ENCODE measurements at regions not wholly inside any gene's neighbourhood (a gene's known extent, or its start where the extent isn't known, plus 50 kb on each side); places are given as distances from the start of the nearest gene placed in this dataset.
"Not testable (repeated sequence)": the region's sequence is repeated elsewhere in the genome, so short reads cannot be mapped to it uniquely, and the experiment has no call there.

GRCh38 chr10:22832066-22832602 lies 95.7 kb upstream of the ARMC3 start:
- intact Hi-C loops (cut with DNase I), result no loop called here

GRCh38 chr10:22831586-22831985 lies 96.3 kb upstream of the ARMC3 start:
- intact Hi-C loops (cut with DNase I), result no loop called here
- no peak for DNase-seq (ENCODE audit: missing footprints)

More at GRCh38 chr10:22832066-22832602, 95.7 kb upstream of the ARMC3 start:
- DNase-seq (ENCODE audit: missing footprints) (no peak), ATAC-seq (no peak)

GRCh38 chr10:22828712-22829111 lies 99.1 kb upstream of the ARMC3 start:
- intact Hi-C loops (cut with DNase I); DNase-seq (ENCODE audit: missing footprints); ATAC-seq: not testable (repeated sequence)

More at GRCh38 chr10:22831586-22831985, 96.3 kb upstream of the ARMC3 start:
- no peak for ATAC-seq

GRCh38 chr10:22825841-22826240 lies 102.0 kb upstream of the ARMC3 start:
- intact Hi-C loops (cut with DNase I), result no loop called here
- ATAC-seq (no peak), DNase-seq (ENCODE audit: missing footprints) (no peak)

GRCh38 chr10:22824984-22825383 lies 102.9 kb upstream of the ARMC3 start:
- intact Hi-C loops (cut with DNase I), result no loop called here
- DNase-seq (ENCODE audit: missing footprints) (no peak), ATAC-seq (no peak)

- intact Hi-C loops (cut with DNase I), result no loop called here
- ATAC-seq, result no peak
Measured at GRCh38 chr10:22824520-22824919, 103.3 kb upstream of the ARMC3 start.

GRCh38 chr10:22823109-22823508 lies 104.7 kb upstream of the ARMC3 start:
- intact Hi-C loops (cut with DNase I), result no loop called here
- no peak for ATAC-seq
- DNase-seq (ENCODE audit: missing footprints), result no peak

More at GRCh38 chr10:22824520-22824919, 103.3 kb upstream of the ARMC3 start:
- no peak for DNase-seq (ENCODE audit: missing footprints)

- ATAC-seq; intact Hi-C loops (cut with DNase I); DNase-seq (ENCODE audit: missing footprints): not testable (repeated sequence)
Measured at GRCh38 chr10:22821921-22822320, 105.9 kb upstream of the ARMC3 start.

- ATAC-seq (no peak), DNase-seq (ENCODE audit: missing footprints) (no peak)
- intact Hi-C loops (cut with DNase I), result no loop called here
Measured at GRCh38 chr10:22821501-22821900, 106.4 kb upstream of the ARMC3 start.

- intact Hi-C loops (cut with DNase I), result no loop called here
- ATAC-seq (no peak), DNase-seq (ENCODE audit: missing footprints) (no peak)
Measured at GRCh38 chr10:22816298-22816653, 101.9 kb upstream of the PIP4K2A start.

GRCh38 chr10:22810643-22811465 lies 96.5 kb upstream of the PIP4K2A start:
- intact Hi-C loops (cut with DNase I), result no loop called here
- DNase-seq (ENCODE audit: missing footprints), result no peak
- no peak for ATAC-seq

GRCh38 chr10:22807238-22807637 lies 92.9 kb upstream of the PIP4K2A start:
- ATAC-seq, result no peak
- intact Hi-C loops (cut with DNase I), result no loop called here

GRCh38 chr10:22805304-22805703 lies 90.9 kb upstream of the PIP4K2A start:
- ATAC-seq (no peak), DNase-seq (ENCODE audit: missing footprints) (no peak)
- intact Hi-C loops (cut with DNase I), result no loop called here

More at GRCh38 chr10:22807238-22807637, 92.9 kb upstream of the PIP4K2A start:
- no peak for DNase-seq (ENCODE audit: missing footprints)

- DNase-seq (ENCODE audit: missing footprints), result no peak
- intact Hi-C loops (cut with DNase I), result no loop called here
- ATAC-seq, result no peak
Measured at GRCh38 chr10:22803261-22803885, 89.0 kb upstream of the PIP4K2A start.

- DNase-seq (ENCODE audit: missing footprints), result no peak
- intact Hi-C loops (cut with DNase I), result no loop called here
- ATAC-seq, result no peak
Measured at GRCh38 chr10:22801785-22802184, 87.4 kb upstream of the PIP4K2A start.

- ATAC-seq; DNase-seq (ENCODE audit: missing footprints); intact Hi-C loops (cut with DNase I): not testable (repeated sequence)
Measured at GRCh38 chr10:22797796-22798195, 83.4 kb upstream of the PIP4K2A start.

- intact Hi-C loops (cut with DNase I), result no loop called here
- no peak for ATAC-seq
Measured at GRCh38 chr10:22795546-22795945, 81.2 kb upstream of the PIP4K2A start.

GRCh38 chr10:22792161-22792560 lies 77.8 kb upstream of the PIP4K2A start:
- ATAC-seq (no peak), DNase-seq (ENCODE audit: missing footprints) (no peak)
- intact Hi-C loops (cut with DNase I), result no loop called here

More at GRCh38 chr10:22795546-22795945, 81.2 kb upstream of the PIP4K2A start:
- no peak for DNase-seq (ENCODE audit: missing footprints)

GRCh38 chr10:22791665-22792064 lies 77.3 kb upstream of the PIP4K2A start:
- intact Hi-C loops (cut with DNase I), result no loop called here
- DNase-seq (ENCODE audit: missing footprints) (no peak), ATAC-seq (no peak)

GRCh38 chr10:22784668-22785067 lies 70.3 kb upstream of the PIP4K2A start:
- no peak for ATAC-seq
- DNase-seq (ENCODE audit: missing footprints), result no peak
- intact Hi-C loops (cut with DNase I), result no loop called here

Measured in Right ventricle myocardium inferior (tissue), 1 donor.